Stimulated activated CD8-positive, alpha-beta memory T cell treated with anti-CD3 and anti-CD28 coated beads, Interleukin-12 subunit alpha, Interleukin-12 subunit beta, amount 100 ng/mL, for 24 hours (primary cell): ENCODE measurements at regions not wholly inside any gene's neighbourhood (a gene's known extent, or its start where the extent isn't known, plus 50 kb on each side); places are given as distances from the start of the nearest gene placed in this dataset.
"Not testable (repeated sequence)": the region's sequence is repeated elsewhere in the genome, so short reads cannot be mapped to it uniquely, and the experiment has no call there.

Experiments used
- DNase-seq: peaks from one replicate; pipeline ENCODE4 v3.0.0-alpha.2; 2020; ENCODE audit errors: extremely low read depth

DNA sequence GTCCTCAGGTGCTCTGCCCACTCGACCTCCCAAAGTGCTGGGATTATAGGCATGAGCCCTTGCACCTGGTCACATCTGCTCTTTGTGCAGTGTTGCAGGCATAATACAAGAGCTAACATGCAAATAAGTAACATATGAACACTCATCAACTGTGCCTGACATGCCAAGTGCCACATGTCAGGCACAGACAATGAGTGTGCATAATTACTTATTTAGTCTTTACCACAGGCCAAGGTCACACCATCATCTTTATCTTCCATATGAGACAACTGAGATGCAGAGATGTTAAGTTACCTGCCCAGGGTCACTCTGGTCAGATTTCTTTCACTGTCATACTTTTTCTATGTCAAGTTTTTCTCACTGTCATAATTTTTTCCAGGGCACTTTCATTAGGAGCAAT lies 126.1 kb downstream of the PPIAL4G start:
- DNase-seq = no peak

DNA sequence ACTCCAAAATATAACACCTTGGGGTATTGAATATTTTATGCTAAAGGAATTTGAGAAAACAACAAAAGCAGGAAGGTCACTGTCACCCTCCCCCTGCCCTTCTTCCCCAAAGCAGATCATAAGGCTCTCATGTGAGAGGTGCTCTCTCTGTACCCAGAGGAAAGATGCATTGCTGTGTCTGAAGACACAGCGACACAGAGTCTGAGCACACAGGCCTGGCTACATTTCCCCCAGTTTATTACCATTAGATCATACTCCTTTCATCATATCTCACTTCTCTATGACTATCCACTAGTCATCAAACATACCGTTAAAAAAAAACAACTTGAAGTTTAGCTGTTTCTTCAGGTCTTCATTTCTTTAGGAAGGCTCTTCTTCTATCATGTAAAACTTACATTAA lies 127.1 kb downstream of the PPIAL4G start:
- DNase-seq = no peak

DNA sequence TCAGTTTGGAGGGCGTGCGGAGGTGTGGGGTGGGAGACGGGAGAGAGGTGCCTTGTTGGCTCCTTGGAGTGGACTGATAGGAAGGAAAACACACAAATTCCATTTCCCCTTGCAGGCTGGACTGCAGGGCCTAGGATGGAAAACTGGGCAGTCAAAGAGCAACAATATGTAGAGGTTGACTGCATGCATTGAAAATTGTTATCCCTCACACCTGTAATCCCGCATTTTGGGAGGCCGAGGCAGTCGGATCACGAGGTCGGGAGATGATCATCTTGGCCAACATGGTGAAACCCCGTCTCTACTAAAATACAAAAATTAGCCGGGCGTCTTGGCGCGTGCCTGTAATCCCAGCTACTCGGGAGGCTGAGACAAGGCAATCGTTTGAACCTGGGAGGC lies 128.2 kb downstream of the PPIAL4G start:
- DNase-seq = no peak

DNA sequence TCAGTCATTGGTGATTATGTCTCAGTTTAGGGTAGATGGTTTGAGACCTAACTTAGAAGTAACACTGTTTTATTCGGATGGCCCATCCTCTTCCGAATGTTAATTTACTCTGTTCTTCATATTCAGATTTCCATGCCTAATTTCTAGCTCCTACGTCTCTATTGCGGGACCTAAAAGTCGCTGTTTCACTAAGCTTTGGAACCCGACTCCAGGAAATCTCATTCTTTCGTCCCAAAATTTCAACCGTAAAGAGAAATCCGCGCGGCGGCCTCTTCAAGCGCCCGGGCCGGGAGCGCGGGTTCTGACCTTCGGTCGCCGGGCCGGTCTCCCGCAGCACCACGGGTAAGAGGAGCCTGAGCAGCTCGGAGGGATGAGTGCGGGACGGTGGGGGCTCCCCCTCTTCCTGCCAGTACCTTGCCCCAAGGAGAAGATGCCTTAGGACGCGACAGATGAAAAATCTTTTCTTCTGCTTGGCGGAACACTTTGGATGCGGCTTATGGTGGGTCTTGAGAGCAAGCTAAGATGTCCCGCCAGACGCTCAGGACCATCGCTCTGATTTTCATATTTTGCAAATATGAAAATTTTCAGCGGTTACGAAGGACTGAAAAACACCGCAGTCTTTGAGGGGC lies 128.7 kb downstream of the PPIAL4G start:
- DNase-seq = no peak

DNA sequence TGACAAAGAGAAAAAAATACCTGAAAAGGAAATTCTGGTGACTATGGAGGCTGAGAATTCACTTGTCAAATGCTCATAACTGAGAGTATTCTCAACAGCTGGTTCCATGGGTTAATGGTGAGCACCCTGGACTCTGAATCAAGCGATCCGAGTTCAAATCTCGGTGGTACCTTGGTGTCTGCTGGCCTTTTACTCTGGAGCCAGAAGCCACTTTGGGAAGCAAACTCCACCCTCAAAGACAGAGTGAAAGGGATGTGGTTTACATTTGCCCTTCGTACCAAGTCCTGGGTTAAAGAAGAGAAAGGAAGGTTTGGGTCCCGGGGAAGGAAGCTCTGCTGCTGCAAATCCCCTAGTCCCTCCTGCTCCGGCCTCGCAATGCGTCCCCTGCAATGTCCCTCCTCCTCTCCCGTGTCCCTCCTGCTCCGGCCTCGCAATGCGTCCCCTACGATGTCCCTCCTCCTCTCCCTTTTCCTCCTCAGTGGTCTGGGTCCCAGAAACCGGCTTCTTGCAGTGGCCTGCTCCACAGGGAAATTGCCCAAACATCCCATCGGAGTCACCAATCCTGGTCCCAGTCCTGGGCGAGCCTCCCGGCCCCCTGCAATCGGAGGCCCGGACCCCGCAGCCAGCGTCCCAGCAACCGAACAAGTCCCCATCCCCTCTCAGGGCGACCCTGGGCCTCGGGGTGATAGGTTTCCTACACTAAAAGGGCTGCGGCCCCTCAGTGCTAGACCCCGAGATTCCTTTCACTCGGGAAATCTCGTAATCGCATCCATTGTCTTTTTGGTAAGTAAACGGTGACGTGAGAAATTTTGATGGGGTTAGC lies 129.4 kb downstream of the PPIAL4G start:
- DNase-seq = no peak

DNA sequence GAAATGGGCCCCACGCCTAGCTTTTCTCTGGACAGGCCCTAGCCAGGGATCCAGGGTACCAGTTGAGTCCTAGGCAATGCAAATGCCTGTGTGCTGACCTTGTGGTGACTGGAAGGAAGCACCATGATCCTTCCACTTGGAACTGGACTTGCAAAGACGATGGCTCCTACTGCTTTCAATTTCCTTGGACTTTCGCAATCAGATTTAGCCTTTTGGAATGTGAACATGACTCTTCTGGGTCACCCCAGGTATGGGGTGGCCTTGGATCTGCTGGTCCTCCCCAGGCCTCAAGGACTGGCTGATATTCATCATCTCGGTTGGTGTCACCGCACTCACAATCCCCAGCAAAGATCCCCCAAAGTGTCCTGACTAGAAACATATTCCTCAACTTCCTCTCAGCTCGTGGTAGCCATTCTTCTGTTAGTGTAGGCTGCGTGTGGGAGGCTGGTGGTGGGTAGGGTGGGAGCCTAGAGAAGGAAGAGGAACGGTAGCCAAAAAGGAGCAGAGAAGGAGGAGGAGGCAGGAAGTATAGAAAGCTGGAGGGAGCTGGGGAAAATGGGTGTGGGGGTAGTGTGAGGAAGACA lies 130.5 kb downstream of the PPIAL4G start:
- no peak for DNase-seq

DNA sequence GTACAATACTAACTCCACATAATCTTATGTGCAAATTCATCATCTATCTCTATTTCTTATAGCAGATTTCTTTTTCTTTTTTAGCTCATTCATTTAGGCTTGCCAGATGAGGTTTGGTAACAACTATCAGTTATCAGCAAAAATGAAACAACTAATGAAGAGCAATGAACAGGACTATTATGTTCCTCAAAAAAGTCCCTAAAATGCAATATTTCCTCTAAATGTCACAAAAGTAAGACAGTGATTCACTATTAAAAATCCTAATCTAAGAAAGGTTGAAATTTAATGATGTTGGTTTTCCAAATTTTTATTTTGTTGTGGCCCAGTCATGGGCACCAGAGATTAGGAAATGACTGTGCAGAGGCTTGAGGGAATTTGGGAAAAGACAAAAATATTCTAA lies 135.3 kb downstream of the PPIAL4G start:
- no peak for DNase-seq

DNA sequence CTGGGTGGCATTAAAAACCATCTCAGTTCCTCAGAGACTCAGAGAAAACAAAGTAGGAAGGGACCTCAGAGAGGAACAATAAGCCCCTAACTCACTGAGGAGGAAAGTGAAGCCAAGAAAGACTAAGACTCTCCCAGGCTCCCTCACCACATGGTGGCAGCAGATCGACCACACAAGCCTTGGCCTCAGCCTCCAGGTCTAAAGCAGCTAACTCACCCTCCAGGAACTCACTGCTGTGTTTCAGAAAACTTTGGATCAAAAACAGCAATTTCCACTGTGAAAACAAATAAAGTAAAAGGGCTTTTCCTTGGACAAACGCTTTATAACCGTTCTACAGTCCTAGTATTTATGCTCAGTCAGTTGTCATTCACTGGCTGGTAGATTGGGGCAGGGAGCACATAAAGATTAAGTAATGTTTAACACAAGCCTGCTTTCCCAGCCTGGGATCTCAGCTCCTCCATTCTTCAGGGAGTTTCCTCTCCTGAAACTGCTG lies 137.4 kb downstream of the PPIAL4G start:
- not testable (repeated sequence) for DNase-seq

DNA sequence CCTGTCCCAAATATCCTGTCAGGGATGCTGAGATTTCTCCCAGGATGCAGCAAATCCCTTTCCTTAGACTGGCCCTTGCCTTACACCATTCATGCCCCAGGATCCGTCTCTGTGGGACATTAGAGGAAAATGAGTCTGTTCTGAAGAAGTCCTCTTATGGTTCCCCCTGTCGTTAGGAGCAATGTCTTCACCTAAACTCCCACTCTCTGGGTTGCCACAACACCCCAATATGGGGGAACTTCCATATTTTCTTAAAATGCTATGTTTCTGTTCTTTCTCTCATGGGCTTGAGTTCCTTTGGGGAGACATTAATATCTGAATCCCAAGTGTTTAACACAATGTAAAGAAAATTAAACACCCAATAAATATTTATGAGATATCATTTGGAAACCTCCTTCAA lies 138.5 kb downstream of the PPIAL4G start:
- DNase-seq = not testable (repeated sequence)

DNA sequence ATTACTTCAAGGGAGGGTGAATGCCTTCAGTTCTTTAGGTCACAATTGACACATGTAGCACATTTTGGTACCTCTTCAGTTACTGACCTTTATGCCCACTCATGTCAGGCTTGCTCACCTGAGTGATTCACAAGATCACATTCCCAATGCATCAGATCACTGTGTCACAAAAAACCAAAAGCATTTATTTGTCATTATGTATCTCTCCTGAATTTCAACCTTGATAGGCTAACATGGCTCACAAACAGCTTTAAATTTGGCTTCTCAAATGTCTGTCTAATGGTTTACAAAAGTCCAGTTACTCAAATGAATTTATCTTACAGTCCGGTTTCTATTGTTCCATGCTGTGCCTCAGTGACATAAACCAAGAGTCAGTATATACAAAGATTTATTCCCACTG lies 141.4 kb downstream of the PPIAL4G start:
- not testable (repeated sequence) for DNase-seq

DNA sequence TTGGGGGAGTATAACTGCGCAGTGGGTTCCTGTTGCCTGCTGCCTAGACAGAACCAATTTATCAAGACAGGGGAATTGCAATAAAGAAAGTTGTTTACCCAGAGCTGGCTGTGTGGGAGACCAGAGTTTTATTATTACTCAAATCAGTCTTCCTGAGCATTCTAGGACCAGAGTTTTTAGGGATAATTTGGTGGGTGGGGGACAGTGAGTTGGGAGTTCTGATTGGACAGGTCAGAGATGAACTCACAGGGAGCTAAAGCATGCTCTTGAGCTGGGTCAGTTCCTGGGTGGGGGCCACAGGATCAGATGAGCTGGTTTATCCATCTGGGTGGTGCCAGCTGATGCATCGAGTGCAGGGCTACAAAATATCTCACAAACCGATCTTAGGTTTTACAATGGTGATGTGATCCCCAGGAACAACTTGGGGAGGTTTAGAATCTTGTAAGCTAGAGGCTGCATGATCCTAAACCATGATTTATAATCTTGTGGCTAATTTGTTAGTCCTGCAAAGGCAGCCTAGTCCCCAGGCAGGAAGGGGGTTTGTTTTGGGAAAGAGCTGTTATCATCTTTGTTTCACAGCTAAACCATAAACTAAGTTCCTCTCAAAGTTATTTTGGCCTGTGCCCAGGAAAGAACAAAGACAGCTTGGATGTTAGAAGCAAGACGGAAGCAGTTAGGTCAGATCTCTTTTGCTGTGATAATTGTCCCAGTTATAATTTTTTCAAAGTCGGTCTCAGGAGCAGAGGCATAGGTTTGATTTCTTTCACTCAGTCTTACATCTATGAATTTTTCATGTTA lies 146.8 kb downstream of the PPIAL4G start:
- not testable (repeated sequence) for DNase-seq

DNA sequence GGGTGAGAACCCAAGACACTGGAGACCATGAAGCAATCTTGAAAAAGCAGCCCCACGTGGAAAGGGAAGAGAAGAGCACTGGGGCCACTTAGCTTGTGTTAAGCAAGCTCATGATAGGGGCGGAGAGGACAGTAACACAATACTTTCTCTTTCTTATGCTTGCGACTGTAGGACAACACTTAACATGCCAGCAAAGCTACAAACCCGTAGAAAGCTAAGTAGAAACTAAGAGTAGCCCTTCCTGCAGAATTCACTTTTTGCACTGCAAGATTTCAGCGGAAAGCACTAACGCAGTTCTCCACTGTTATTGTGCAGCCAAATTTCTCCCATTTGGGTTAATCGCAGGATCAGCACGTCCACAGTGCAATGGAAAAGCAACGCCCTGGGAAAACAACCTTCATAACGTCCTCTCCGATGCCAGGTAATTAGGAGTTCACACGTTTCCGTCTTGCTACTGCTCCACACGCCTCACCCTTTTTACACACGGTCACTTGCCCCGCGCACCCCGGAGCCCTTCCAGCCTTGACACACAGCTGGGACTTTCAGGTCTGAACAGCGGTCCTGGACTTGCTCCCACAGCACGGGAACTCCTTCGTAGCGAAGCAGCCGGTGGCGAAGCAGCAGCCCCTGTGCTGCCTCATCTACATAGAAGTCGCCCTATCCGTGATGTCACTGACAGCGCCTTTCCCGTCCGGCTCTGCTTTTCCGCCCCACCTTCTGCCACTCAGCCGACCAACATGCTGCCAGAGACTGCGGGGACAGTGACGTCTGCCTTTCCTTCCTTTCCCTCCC lies 148.6 kb downstream of the PPIAL4G start:
- DNase-seq = peak; percentile 53

DNA sequence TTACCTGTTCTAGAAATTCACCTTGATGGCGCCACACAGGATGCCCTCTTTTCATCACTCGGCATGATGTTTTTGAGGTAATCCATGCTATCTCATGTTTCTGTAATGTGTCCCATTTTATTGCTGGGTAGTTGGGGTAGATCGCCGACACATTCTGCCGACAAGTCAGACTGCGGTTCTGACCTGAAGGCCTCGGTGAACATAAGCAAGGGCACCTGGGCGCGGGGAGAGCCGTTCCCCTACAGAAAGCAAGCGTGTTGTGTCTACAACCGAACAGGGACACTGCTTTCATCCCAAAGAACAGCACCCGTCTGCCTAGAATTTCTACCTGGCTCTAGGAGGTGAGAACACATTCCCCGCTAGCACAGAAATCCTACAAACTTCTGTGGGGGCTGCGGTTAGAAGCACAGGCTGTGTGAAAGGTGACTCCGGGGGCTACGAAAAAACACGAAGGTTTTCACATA lies 149.2 kb downstream of the PPIAL4G start:
- no peak for DNase-seq

DNA sequence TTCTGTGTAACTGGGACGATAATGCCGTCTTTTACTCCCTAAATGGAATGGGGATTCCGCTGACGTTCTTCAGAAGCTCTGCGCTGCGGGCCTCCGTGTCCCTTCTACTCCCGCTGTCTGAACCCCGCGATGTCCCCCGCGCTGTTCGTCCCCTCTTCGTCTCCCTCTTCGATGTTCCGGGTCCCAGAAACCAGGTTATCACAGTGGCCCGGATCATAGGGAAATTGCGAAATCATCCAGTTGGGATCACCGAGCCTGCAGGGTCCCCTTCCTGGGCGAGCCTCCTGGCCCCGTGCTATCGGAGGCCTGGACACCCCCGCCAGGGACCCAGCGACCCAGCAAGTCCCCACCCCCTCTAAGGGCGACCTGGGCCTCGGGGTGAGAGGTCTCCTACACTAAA lies 154.2 kb downstream of the PPIAL4G start:
- DNase-seq = no peak

DNA sequence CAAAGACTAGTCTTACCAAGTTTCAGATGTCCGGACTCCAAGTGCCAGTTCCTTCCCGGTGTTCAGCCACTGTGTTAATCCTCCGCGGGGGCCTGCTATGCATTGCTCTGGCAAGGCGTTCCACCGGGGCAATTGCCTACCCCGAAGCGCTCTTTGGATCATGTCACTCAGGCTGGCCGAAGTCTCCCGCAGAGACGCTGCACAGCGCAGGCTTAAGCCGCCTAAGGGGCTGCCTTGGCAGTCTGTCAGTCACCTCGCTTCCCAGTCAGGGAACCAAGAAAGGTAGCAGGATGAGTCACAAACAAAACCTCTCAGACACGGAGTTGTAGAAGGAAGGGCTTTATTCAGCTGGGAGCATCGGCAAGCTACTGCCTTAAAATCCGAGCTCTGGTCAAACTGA lies 158.1 kb downstream of the PPIAL4G start:
- not testable (repeated sequence) for DNase-seq

DNA sequence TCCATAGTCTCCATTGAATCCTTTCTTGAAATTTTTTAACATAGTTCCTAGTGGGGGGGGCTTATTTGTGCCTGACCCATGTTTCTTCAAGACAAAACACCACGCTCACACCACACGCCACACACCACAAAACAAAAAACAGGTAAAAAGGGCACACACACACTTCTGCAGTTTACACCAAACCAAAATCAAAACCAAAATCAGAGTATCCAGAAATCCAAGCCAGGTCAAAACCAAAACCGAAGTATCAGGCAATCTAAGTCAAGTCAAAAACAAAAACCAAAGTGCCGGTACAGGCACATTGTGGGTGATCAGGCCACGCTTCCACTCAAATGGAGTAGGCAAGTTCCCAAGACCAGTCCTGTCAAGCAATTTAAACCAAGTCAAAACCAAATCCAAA lies 158.6 kb downstream of the PPIAL4G start:
- DNase-seq = not testable (repeated sequence)

DNA sequence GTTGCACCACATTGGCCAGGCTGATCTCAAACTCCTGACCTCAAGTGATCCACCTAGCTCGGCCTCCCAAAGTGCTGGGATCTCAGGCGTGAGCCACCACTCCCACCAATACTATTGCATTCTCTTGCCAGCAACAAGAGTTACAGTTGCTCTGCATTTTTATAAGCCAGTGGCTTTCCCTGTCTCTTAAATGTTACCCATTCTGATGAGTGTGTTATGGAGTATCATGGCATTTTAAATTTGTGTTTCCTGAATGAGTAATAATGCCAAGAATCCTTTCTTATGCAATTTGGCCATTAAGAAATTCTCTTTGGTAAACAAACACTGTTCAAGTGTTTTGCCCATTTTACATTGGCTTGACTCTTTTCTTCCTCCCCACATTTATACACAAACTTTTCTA lies 163.0 kb downstream of the PPIAL4G start:
- DNase-seq = not testable (repeated sequence)

DNA sequence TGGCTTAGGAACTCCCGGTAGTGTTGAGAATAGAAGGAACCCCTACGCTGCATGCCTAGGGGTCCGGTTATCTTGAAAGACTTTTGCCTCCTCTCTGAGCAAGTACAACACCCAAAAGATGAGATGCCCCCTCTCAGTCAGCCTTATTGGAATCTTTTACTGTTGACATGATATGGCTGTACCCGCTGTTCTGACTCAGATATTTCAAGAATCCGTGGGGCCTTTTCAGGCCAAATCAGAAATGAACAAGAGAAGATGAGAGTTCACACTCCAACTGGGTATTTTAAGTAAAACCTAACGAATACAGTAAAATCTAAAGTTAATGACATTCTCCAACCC lies 164.2 kb downstream of the PPIAL4G start:
- no peak for DNase-seq

DNA sequence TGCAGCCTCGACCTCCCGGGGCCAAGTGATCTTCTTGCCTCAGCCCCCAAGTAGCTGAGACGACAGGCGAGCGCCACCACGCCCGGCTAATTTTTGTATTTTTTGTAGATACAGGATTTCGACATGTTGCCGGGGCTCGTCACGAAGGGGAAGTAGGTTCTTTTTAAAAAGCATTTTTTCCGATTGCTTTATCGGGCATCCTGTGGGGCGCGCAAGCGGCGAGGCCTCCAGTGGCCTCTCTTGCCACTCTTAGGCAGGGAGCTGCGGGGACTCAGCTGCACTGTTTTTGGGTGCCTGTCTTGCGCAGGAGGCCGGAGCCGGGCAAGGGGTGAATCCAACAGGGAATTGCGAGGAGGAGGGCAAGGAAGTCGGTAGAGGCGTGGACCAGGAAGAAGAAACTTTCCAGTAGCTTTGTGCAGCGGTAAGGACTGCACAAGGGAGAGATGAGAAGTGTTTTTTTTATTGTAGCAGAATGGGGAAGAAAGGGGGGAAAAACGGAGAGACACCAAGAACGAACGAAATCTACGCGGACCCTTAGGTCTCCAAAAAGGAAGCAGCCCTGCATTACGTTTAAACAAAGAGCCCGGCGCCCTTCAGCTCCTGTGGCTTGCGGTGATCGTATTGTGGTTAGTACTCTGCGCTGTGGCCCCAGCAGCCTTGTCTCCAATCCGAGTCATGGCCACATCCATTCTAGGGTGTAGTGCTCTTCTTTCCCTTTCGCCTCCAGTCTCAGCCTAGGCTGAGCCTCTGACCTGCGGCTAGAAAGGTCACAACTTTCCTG lies 164.8 kb downstream of the PPIAL4G start:
- no peak for DNase-seq

DNA sequence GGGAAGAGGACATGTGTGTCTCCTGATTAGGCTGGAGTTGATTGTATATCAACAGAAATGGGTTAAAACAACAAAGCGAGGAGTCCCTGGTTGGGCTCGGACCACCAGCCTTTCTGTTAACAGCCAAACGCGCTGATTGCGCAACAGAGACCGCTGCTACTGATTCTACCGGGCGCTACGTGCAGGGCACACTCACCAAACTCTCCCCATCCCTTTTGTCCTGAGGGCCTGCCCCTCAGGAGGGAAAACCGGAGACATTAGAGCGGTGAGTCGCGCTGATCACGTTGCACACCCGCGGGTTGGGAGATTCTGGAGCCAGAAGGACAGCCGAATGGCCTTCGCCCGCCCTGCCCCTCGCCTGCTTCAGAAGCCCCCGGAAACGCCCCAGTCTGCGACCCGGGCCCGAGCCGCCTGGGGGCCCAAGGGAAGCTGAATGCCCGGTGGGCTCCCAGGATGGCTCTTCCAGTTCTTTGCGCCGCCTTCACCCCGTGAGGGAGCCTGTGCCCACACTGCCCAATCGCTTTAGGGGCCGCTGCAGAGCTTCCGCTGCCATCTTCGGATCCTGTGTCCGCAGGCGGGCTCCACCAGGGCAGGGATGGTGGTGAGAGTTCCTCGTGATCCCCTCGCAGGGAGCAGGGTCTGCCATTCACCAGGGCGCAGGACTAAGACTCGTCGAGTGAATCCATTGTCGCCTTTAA lies 165.4 kb upstream of the NBPF11 start:
- DNase-seq = no peak
